Panc1 (cell line): ENCODE measurements at regions not wholly inside any gene's neighbourhood (a gene's known extent, or its start where the extent isn't known, plus 50 kb on each side); places are given as distances from the start of the nearest gene placed in this dataset.

ENCODE experiments used
- ATAC-seq: fragments of 200-7000 bp; cut with Tn5 transposase; 2 replicates; pipeline ENCODE4 v1.9.1; 2020; ENCODE audit warnings: mild to moderate bottlenecking, moderate library complexity
- BruUV-seq: library from RNA; stranded (reverse); fragments of 400-500 nt; replicated peaks from 2 replicates; lab custom pipeline; 2021; lab: Mats Ljungman, UMichigan
- CTCF ChIA-PET: fragments of 300-600 bp; sonication (Branson Sonifier 250); formaldehyde crosslinking; loops from one replicate; lab custom pipeline; 2022; ENCODE audit warnings: antibody characterized with exemption; lab: Charles Lee
- POLR2A ChIA-PET: fragments of 300-600 bp; sonication (Branson Sonifier 250); formaldehyde crosslinking; loops from one replicate; lab custom pipeline; 2022; ENCODE audit warnings: antibody characterized with exemption; lab: Charles Lee
- DNase-seq: peaks from one replicate; pipeline ENCODE4 v3.0.0-alpha.2; 2010; ENCODE audit warnings: low read depth, low spot score
- H3K27ac ChIP-seq: 2 replicates; pipeline ENCODE4 v1.5.1; 2011; ENCODE audit warnings: mild to moderate bottlenecking, low read length, inconsistent platforms
- H3K27me3 ChIP-seq: fragments of 200-500 bp; sonication (Bioruptor generic); 2 replicates; pipeline ENCODE4 v1.6.0; 2014; ENCODE audit warnings: low read length, inconsistent platforms; ENCODE audit not compliant: control insufficient read depth, insufficient read depth
- H3K36me3 ChIP-seq: fragments of 200-500 bp; sonication (Bioruptor generic); 2 replicates; pipeline ENCODE4 v1.5.1; 2014; ENCODE audit warnings: inconsistent platforms, mild to moderate bottlenecking, low read length, moderate library complexity; ENCODE audit not compliant: control insufficient read depth, insufficient read depth
- H3K4me1 ChIP-seq: 2 replicates; pipeline ENCODE4 v1.5.1; 2011; ENCODE audit warnings: inconsistent platforms, mild to moderate bottlenecking, low read length, moderate library complexity; ENCODE audit not compliant: control insufficient read depth, insufficient read depth
- H3K4me3 ChIP-seq, 2 experiments: 2 replicates each; pipeline ENCODE4 v1.5.1; 2011 to 2012; ENCODE audit warnings: low read depth in 2 of 2, low read length in 2 of 2, mild to moderate bottlenecking in 2 of 2, inconsistent platforms in 1 of 2, moderate library complexity in 1 of 2
- H3K9me3 ChIP-seq: fragments of 200-500 bp; sonication (Bioruptor generic); 2 replicates; pipeline ENCODE4 v1.5.1; 2014; ENCODE audit warnings: low read depth, mild to moderate bottlenecking, inconsistent platforms, low read length, moderate library complexity; ENCODE audit not compliant: control insufficient read depth, insufficient read depth
- CTCF ChIP-seq: fragments of 450-650 bp; IDR thresholded peaks from 2 replicates; pipeline ENCODE4 v1.5.1; 2017; ENCODE audit warnings: mild to moderate bottlenecking
- POLR2AphosphoS5 ChIP-seq: IDR thresholded peaks from 2 replicates; pipeline ENCODE4 v1.6.1; 2012; ENCODE audit warnings: mild to moderate bottlenecking, low read depth, low read length, moderate library complexity
- REST ChIP-seq, 2 experiments: IDR thresholded peaks; 2 replicates each; pipeline ENCODE4 v1.6.1; 2011 to 2012; ENCODE audit warnings: low read depth in 2 of 2, control low read depth in 1 of 2, low read length in 1 of 2, mild to moderate bottlenecking in 1 of 2, moderate library complexity in 1 of 2; ENCODE audit not compliant: insufficient read depth in 1 of 2
- SIN3A ChIP-seq: IDR thresholded peaks from 2 replicates; pipeline ENCODE4 v1.6.1; 2012; ENCODE audit warnings: low read depth, mild to moderate bottlenecking, low read length, moderate library complexity, borderline replicate concordance; ENCODE audit not compliant: insufficient read depth
- TCF7L2 ChIP-seq: IDR thresholded peaks from 2 replicates; pipeline ENCODE4 v1.6.1; 2011; ENCODE audit warnings: mild to moderate bottlenecking, low read depth, low read length, inconsistent platforms
- in situ Hi-C: cut with HindIII; loops from 2 replicates; pipeline ENCODE4 v1.10.0; 2016; ENCODE audit warnings: low sequenced_read_pairs, low pct_unique_long_range_greater_than_20kb
- intact Hi-C: fragments of 100-400 bp; cut with micrococcal nuclease; formaldehyde crosslinking; loops from one replicate; pipeline ENCODE4 v1.10.0; 2022; ENCODE audit not compliant: unreplicated experiment

- TF ChIP-seq SIN3A: no peak
- no peak for TF ChIP-seq CTCF
- TF ChIP-seq REST (IDR thresholded peaks at IDR 0.05; ENCODE audit: insufficient read depth in 1 of 2, low read depth in 2 of 2, low read length in 1 of 2): no peak
- no peak for TF ChIP-seq POLR2AphosphoS5
- TF ChIP-seq TCF7L2: no peak
- intact Hi-C loops: no loop called here
- H3K4me3 ChIP-seq: no peak overlapping the region
- CTCF ChIA-PET: no interaction called here
- BruUV-seq: no TSS peak
- no peak for ATAC-seq
- POLR2A ChIA-PET: no interaction called here
- in situ Hi-C loops: no loop called here
- no peak overlapping the region for H3K27ac ChIP-seq
- H3K27me3 ChIP-seq: peaks cover 8% of the 10 kb centered on the region
- H3K9me3 ChIP-seq: no peaks in the 10 kb centered on the region
- DNase-seq: no peak
- no peaks in the 10 kb centered on the region for H3K4me1 ChIP-seq
- no peaks in the 10 kb centered on the region for H3K36me3 ChIP-seq
These were observed 89.9 kb upstream of the KAZN start for GRCh38 chr1:14508613-14509012.

- no peak for DNase-seq
- intact Hi-C loops (no loop called here), in situ Hi-C loops (no loop called here)
- H3K4me1 ChIP-seq: no peaks in the 10 kb centered on the region
- ChIA-PET POLR2A (no interaction called here), CTCF (no interaction called here)
- H3K36me3 ChIP-seq: no peaks in the 10 kb centered on the region
- no peak for ATAC-seq
- H3K27ac ChIP-seq: no peak overlapping the region
- no peak overlapping the region for H3K4me3 ChIP-seq
- BruUV-seq: no TSS peak
- no peak for TF ChIP-seq SIN3A
- no peak for TF ChIP-seq POLR2AphosphoS5
- peaks cover 5% of the 10 kb centered on the region; the same call in 1 of the 2 replicates for H3K27me3 ChIP-seq
- no peaks in the 10 kb centered on the region for H3K9me3 ChIP-seq
These were observed 87.3 kb upstream of the KAZN start for GRCh38 chr1:14511166-14511680.

- Histone ChIP-seq H3K4me3 (no peak overlapping the region), H3K36me3 (no peaks in the 10 kb centered on the region), H3K9me3 (no peaks in the 10 kb centered on the region), H3K27ac (no peak overlapping the region), H3K27me3 (peaks cover 5% of the 10 kb centered on the region; the same call in 1 of the 2 replicates), H3K4me1 (no peaks in the 10 kb centered on the region)
- DNase-seq: no peak
- ChIA-PET CTCF (no interaction called here), POLR2A (no interaction called here)
- in situ Hi-C loops (no loop called here), intact Hi-C loops (no loop called here)
- TF ChIP-seq TCF7L2: no peak
- ATAC-seq: no peak
- no TSS peak for BruUV-seq
These were observed 86.5 kb upstream of the KAZN start for GRCh38 chr1:14511796-14512585.
